DMS114 treated with DMSO at 0.1 percent for 48 hours (cell line): ENCODE measurements at regions not wholly inside any gene's neighbourhood (a gene's known extent, or its start where the extent isn't known, plus 50 kb on each side); places are given as distances from the start of the nearest gene placed in this dataset.

Experiments
- DNase-seq: peaks from one replicate; lab custom pipeline; 2025; ENCODE audit not compliant: unreplicated experiment; lab: John Stamatoyannopoulos, UW

- DNase-seq = no peak
Measured at GRCh38 chr20:22789676-22790075, 205.3 kb upstream of the FOXA2 start.

GRCh38 chr20:22791396-22791795 is 207.0 kb upstream of the FOXA2 start:
- DNase-seq = no peak

GRCh38 chr20:22791877-22792525 is 207.6 kb upstream of the FOXA2 start:
- no peak for DNase-seq

- DNase-seq = no peak
Measured at GRCh38 chr20:22794200-22794599, 209.8 kb upstream of the FOXA2 start.

GRCh38 chr20:22795433-22795832 is 211.1 kb upstream of the FOXA2 start:
- no peak for DNase-seq

GRCh38 chr20:22795871-22796270 is 211.5 kb upstream of the FOXA2 start:
- no peak for DNase-seq

GRCh38 chr20:22796469-22797077 is 212.2 kb upstream of the FOXA2 start:
- no peak for DNase-seq

GRCh38 chr20:22797103-22797502 is 212.7 kb upstream of the FOXA2 start:
- DNase-seq = no peak

GRCh38 chr20:22799687-22800086 is 215.3 kb upstream of the FOXA2 start:
- no peak for DNase-seq

GRCh38 chr20:22800129-22800528 is 215.8 kb upstream of the FOXA2 start:
- no peak for DNase-seq

- DNase-seq = no peak
Measured at GRCh38 chr20:22801528-22801927, 217.2 kb upstream of the FOXA2 start.

GRCh38 chr20:22802296-22802695 is 217.9 kb upstream of the FOXA2 start:
- no peak for DNase-seq

GRCh38 chr20:22805219-22805618 is 220.8 kb upstream of the FOXA2 start:
- no peak for DNase-seq

- no peak for DNase-seq
Measured at GRCh38 chr20:22805996-22806395, 221.6 kb upstream of the FOXA2 start.

GRCh38 chr20:22807045-22807444 is 222.7 kb upstream of the FOXA2 start:
- no peak for DNase-seq

- no peak for DNase-seq
Measured at GRCh38 chr20:22807646-22808244, 223.4 kb upstream of the FOXA2 start.

GRCh38 chr20:22808628-22809027 is 224.3 kb upstream of the FOXA2 start:
- no peak for DNase-seq

- DNase-seq = no peak
Measured at GRCh38 chr20:22810030-22810429, 225.1 kb upstream of the SSTR4 start.

GRCh38 chr20:22810626-22811569 is 224.2 kb upstream of the SSTR4 start:
- no peak for DNase-seq

GRCh38 chr20:22814471-22815205 is 220.5 kb upstream of the SSTR4 start:
- no peak for DNase-seq

GRCh38 chr20:22815206-22815551 is 219.9 kb upstream of the SSTR4 start:
- DNase-seq = no peak
